HG02798 (cell line): ENCODE measurements at regions not wholly inside any gene's neighbourhood (a gene's known extent, or its start where the extent isn't known, plus 50 kb on each side); places are given as distances from the start of the nearest gene placed in this dataset.
"Not testable (repeated sequence)": the region's sequence is repeated elsewhere in the genome, so short reads cannot be mapped to it uniquely, and the experiment has no call there.

Source experiments
- ATAC-seq: cut with Tn5 transposase; IDR thresholded peaks from one replicate; pipeline ENCODE4 v1.9.1; 2021; ENCODE audit warnings: mild to moderate bottlenecking; ENCODE audit not compliant: unreplicated experiment, poor library complexity

- ATAC-seq: no peak
These were observed 436.0 kb upstream of the SEMA6A start for GRCh38 chr5:117010574-117010973.

GRCh38 chr5:116998024-116998423 is 423.4 kb upstream of the SEMA6A start:
- ATAC-seq: no peak

GRCh38 chr5:116992681-116993080 is 418.1 kb upstream of the SEMA6A start:
- ATAC-seq: no peak

DNA sequence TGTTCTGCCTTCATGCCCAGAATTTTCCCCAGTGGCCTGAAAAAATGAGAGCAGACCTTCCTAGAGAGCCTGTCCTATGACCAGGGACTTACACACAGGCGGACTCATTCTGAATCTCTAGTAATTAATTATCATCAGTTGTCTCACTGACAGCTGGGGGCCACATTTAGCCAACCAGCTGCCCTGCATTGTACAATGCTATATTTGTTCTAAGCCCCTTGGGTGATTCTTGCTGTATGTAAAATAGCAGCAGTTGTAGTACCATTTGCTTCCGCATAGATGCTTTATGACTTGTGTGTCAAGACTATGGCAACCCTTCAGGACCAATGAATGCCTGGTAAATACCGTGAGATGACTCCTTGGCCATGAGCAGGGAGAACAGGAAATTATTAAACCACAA is 415.4 kb upstream of the SEMA6A start:
- ATAC-seq: no peak

- no peak for ATAC-seq
These were observed 407.4 kb upstream of the SEMA6A start for GRCh38 chr5:116982035-116982434.

GRCh38 chr5:116980581-116980980 is 406.0 kb upstream of the SEMA6A start:
- ATAC-seq: no peak

GRCh38 chr5:116976767-116977166 is 402.1 kb upstream of the SEMA6A start:
- ATAC-seq: no peak

GRCh38 chr5:116971131-116971530 is 396.5 kb upstream of the SEMA6A start:
- no peak for ATAC-seq

GRCh38 chr5:116970318-116970717 is 395.7 kb upstream of the SEMA6A start:
- no peak for ATAC-seq

GRCh38 chr5:116964438-116964837 is 389.8 kb upstream of the SEMA6A start:
- no peak for ATAC-seq

- no peak for ATAC-seq
These were observed 386.4 kb upstream of the SEMA6A start for GRCh38 chr5:116961021-116961420.

DNA sequence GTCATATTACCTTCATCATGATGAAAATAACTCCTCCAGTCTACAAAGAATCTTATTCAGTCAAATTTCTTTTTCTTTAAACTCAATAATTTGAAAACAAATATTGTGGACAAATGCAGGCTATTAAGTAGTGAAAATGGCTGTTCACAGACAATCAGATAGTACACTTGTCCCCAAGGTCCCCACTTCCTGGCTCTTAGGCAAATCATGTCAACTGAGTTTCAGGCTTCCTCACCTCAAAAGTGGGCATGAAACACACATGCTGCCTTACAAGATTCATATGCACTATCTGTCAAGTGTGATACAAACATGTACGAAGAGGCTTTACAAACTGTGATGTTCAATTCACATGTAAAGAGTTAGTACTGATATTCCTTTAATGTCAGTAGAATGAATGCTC is 385.2 kb upstream of the SEMA6A start:
- ATAC-seq: peak; percentile 72

DNA sequence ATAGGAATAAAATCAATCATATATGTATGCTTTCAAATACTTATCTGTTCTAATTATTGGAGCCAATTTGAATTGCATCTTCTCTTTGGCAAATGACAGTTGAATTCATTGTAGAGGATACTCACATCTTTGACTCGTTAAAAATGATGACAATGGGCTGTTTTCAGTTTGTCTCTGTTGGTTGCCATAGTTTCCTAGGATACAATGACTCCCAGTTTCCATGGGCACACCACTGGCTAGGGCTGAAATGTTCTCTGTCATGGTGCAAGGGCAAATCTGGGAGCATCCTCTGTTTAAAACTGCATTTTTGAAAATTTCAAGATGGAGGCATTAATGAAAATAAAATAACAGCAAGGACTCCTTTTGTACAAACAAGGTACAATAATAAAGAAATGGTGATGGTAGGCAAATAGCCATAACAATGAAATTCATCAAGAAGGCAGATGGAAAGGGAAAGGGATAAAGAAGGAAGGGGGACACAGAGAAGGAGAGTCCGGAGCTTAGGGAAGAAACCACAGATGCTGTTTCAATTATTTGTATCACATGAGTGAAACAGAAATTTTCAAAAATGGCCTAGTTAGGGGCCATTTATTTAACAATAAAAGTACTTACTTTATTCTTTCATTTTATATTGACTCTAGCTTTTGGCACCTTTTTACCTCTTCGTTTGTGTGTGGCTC is 378.8 kb upstream of the SEMA6A start:
- no peak for ATAC-seq

GRCh38 chr5:116951219-116951618 is 376.6 kb upstream of the SEMA6A start:
- ATAC-seq: no peak

- ATAC-seq: peak; percentile 100
These were observed 373.3 kb upstream of the SEMA6A start for GRCh38 chr5:116947691-116948528.

DNA sequence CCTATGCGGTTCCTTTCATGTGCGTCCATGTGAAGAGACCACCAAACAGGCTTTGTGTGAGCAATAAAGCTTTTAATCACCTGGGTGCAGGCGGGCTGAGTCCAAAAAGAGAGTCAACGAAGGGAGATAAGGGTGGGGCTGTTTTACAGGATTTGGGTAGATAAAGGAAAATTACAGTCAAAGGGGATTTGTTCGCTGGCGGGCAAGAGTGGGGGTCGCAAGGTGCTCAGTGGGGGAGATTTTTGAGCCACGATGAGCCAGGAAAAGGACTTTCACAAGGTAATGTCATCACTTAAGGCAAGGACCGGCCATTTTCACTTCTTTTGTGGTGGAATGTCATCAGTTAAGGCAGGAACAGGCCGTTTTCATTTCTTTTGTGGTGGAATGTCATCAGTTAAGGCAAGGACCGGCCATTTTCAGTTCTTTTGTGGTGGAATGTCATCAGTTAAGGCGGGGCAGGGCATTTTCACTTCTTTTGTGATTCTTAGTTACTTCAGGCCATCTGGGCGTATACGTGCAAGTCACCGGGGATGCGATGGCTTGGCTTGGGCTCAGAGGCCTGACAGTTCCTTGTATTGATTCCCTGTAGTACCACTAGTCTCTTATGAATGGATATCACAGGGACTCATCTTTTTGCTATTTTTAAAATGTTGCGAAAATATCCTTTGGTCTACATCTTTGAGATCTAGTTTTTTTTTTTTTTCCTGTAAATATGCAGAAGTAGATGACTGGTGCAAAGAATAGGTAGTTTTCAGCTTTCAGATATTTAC is 371.2 kb upstream of the SEMA6A start:
- ATAC-seq: not testable (repeated sequence)

DNA sequence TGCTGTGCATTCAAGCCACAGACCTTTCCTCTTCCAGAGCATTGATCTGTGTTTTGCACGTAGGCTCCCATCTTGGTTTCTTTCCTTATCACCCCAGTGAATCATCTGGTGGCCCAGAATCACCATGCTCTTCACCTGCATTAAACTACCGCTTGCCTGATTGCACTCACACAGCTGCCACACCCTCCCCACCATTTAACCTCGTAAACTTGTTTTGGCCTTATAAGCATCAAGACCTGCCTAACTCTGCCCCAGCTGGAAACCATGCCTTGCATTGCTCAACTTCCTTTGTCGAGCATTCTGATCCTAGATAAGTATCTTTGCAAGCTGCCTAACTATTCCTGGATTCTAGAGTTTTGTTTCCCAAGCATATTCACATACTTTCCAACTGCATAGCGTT is 369.6 kb upstream of the SEMA6A start:
- ATAC-seq: no peak

DNA sequence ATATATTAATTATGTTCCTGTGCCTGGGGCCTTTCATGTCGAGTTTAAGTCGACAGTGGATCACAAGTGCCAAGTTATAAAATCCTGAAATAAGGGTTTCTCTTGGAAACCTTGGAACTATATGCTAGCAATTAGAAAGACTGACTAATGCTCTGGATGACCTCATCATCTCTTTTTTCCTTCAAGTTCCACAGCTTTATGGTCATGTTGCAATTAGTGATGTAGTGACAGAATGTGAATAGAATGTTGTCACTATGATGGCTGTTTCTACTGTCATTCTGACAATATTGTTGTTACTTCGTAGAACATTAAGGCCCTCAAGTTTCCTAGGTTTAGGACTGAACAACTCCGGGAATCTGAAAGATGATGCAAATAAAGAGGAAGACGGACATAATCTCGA is 368.0 kb upstream of the SEMA6A start:
- no peak for ATAC-seq

DNA sequence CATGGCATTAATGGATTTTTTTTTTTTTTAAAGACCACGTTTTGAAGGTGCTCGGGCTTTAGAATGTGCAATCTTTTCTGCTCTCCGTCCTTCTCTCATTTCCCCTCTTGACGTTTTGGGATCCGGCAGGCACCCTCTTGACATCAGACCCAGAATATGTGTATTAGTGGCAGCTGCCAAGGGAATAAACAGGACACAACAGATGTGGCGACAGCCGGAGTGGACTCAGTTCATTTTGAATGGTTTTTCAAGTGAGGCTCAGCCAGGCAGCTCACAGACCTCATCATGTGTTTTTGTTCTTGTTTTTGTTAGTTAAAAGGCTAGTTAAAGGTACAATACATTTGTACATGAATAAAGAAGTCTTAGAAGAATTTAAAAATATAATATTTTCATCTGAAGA is 365.0 kb upstream of the SEMA6A start:
- ATAC-seq: no peak

- peak; percentile 61 for ATAC-seq
These were observed 363.9 kb upstream of the SEMA6A start for GRCh38 chr5:116938488-116938887.

DNA sequence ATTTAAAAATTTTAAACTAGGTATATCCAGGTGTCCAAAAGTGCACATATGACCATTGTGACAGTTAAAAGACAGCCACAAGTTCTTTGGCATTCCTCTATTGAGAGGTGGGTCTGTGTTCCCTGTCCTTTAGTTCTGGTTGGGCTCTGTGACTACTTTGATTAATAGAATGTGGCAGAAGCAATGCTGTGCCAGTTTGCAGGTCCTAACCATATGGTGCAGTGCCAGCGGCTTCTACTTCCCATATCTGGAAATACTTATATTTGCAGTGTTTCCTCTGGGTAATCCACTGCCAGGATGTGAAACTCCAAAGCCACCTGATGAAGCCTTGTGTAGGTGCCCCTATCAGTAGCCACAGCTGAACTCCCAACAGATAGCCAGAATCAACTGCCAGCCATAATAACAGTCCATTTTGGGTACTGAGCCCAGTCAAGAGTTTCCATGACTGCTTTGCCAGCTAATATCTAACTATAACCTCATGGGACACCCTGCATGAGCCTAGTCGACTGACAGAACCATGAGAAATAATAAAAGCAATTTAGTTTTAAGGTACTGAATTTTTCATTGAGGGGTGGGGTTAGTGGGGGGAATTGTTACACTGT is 361.0 kb upstream of the SEMA6A start:
- no peak for ATAC-seq
